GM12878 (cell line): ENCODE measurements at regions not wholly inside any gene's neighbourhood (a gene's known extent, or its start where the extent isn't known, plus 50 kb on each side); places are given as distances from the start of the nearest gene placed in this dataset.

Experiments used
- ATAC-seq: fragments of 200-7000 bp; cut with Tn5 transposase; 3 replicates; pipeline ENCODE4 v1.9.1; 2020; ENCODE audit warnings: mild to moderate bottlenecking, moderate library complexity
- BruUV-seq: library from RNA; stranded (reverse); fragments of 400-500 nt; replicated peaks from 2 replicates; lab custom pipeline; 2021; lab: Mats Ljungman, UMichigan
- CTCF ChIA-PET: fragments of 300-600 bp; sonication (Branson Sonifier 250); formaldehyde crosslinking; extraction: SDS; loops from one replicate; lab custom pipeline; 2021; ENCODE audit warnings: inconsistent platforms; lab: Yijun Ruan, JAX
- POLR2A ChIA-PET: fragments of 350-600 bp; formaldehyde crosslinking; extraction: SDS; loops from one replicate; lab custom pipeline; 2021; ENCODE audit warnings: inconsistent platforms; lab: Charles Lee
- RAD21 ChIA-PET: fragments of 300-600 bp; sonication (Branson Sonifier 250); formaldehyde crosslinking; loops from one replicate; lab custom pipeline; 2023; ENCODE audit warnings: antibody characterized with exemption; ENCODE audit not compliant: unreplicated experiment; lab: Charles Lee
- SMC1A ChIA-PET: fragments of 300-600 bp; sonication (Branson Sonifier 250); formaldehyde crosslinking; loops from one replicate; lab custom pipeline; 2023; ENCODE audit not compliant: unreplicated experiment, uncharacterized antibody; lab: Charles Lee
- DNase-seq: peaks from one replicate; pipeline ENCODE4 v3.0.0-alpha.2; 2011; ENCODE audit warnings: low read depth, low spot score
- FAIRE-seq: peaks from 3 replicates; lab custom pipeline; 2011; peaks lifted over from hg19 to GRCh38; lab: Jason Lieb, UNC
- H2AFZ ChIP-seq: 2 replicates; pipeline ENCODE4 v1.6.0; 2011; ENCODE audit warnings: low read depth, low read length, control low read depth; ENCODE audit not compliant: control insufficient read depth
- H3K27ac ChIP-seq: 2 replicates; pipeline ENCODE4 v1.5.1; 2011; ENCODE audit warnings: control low read depth; ENCODE audit not compliant: control insufficient read depth, insufficient read depth
- H3K27me3 ChIP-seq, 2 experiments: replicated peaks in 1 of 2; 2 replicates each; pipeline versions ENCODE4 v1.6.0 to v1.6.1; 2011; ENCODE audit warnings: low read length in 1 of 2; ENCODE audit not compliant: control insufficient read depth in 2 of 2, insufficient read depth in 2 of 2
- H3K36me3 ChIP-seq, 2 experiments: 2 replicates each; pipeline ENCODE4 v1.5.1; 2011; ENCODE audit warnings: low read length in 1 of 2; ENCODE audit not compliant: control insufficient read depth in 2 of 2, insufficient read depth in 2 of 2
- H3K4me1 ChIP-seq: 2 replicates; pipeline ENCODE4 v1.6.1; 2011; ENCODE audit warnings: mild to moderate bottlenecking, low read length, moderate library complexity, mixed read lengths; ENCODE audit not compliant: control insufficient read depth, insufficient read depth
- H3K4me2 ChIP-seq: 2 replicates; pipeline ENCODE4 v1.6.0; 2011; ENCODE audit warnings: control low read depth; ENCODE audit not compliant: control insufficient read depth, insufficient read depth
- H3K4me3 ChIP-seq: fragments of 200-600 bp; sonication (generic); 2 replicates; pipeline ENCODE4 v1.5.1; 2016
- H3K79me2 ChIP-seq: 2 replicates; pipeline ENCODE4 v1.6.0; 2011; ENCODE audit warnings: low read length; ENCODE audit not compliant: control insufficient read depth, insufficient read depth
- H3K9ac ChIP-seq: 2 replicates; pipeline ENCODE4 v1.8.0; 2011; ENCODE audit warnings: low read length, control low read depth, mixed read lengths; ENCODE audit not compliant: control insufficient read depth, insufficient read depth
- H3K9me3 ChIP-seq: replicated peaks from 3 replicates; pipeline ENCODE4 v1.5.1; 2011; ENCODE audit warnings: mild to moderate bottlenecking, low read length; ENCODE audit not compliant: control insufficient read depth, insufficient read depth
- H4K20me1 ChIP-seq: 2 replicates; pipeline ENCODE4 v1.6.0; 2011; ENCODE audit not compliant: control insufficient read depth, insufficient read depth
- CEBPZ ChIP-seq: fragments of 150-350 bp; IDR thresholded peaks from 2 replicates; pipeline ENCODE4 v1.6.1; 2016; ENCODE audit warnings: low read depth, low read length
- ESRRA ChIP-seq: IDR thresholded peaks from 2 replicates; pipeline ENCODE4 v1.6.1; 2012; ENCODE audit warnings: mild to moderate bottlenecking, low read length, improper control_type of control experiment
- IKZF1 ChIP-seq: fragments of 450-650 bp; conservative IDR thresholded peaks from 2 replicates; pipeline ENCODE4 v1.6.1; 2017; ENCODE audit warnings: antibody characterized with exemption, mild to moderate bottlenecking
- IRF3 ChIP-seq: fragments of 450-650 bp; IDR thresholded peaks from 2 replicates; pipeline ENCODE4 v1.6.1; 2014; ENCODE audit warnings: mild to moderate bottlenecking
- KDM1A ChIP-seq: fragments of 200-600 bp; sonication (generic); IDR thresholded peaks from 2 replicates; pipeline ENCODE4 v1.6.1; 2016; ENCODE audit warnings: borderline replicate concordance
- MLLT1 ChIP-seq: fragments of 450-650 bp; IDR thresholded peaks from 2 replicates; pipeline ENCODE4 v1.6.1; 2016; ENCODE audit warnings: mild to moderate bottlenecking
- NBN ChIP-seq: fragments of 450-650 bp; IDR thresholded peaks from 2 replicates; pipeline ENCODE4 v1.6.1; 2016
- PKNOX1 ChIP-seq: fragments of 450-650 bp; IDR thresholded peaks from 2 replicates; pipeline ENCODE4 v1.6.1; 2016; ENCODE audit warnings: mild to moderate bottlenecking
- RBBP5 ChIP-seq: fragments of 200-600 bp; sonication (generic); conservative IDR thresholded peaks from 2 replicates; pipeline ENCODE4 v1.6.1; 2016
- SUPT20H ChIP-seq: IDR thresholded peaks from 2 replicates; pipeline ENCODE4 v1.6.1; 2011; ENCODE audit warnings: low read depth, mild to moderate bottlenecking, low read length, moderate library complexity, borderline replicate concordance; ENCODE audit not compliant: control insufficient read depth
- TARDBP ChIP-seq: IDR thresholded peaks from 2 replicates; pipeline ENCODE4 v1.6.1; 2016; ENCODE audit warnings: borderline replicate concordance
- TCF3 ChIP-seq: IDR thresholded peaks from 2 replicates; pipeline ENCODE4 v1.6.1; 2012; ENCODE audit warnings: low read depth, mild to moderate bottlenecking, low read length, borderline replicate concordance; ENCODE audit not compliant: insufficient read depth
- USF2 ChIP-seq: IDR thresholded peaks from 2 replicates; pipeline ENCODE4 v1.6.1; 2011; ENCODE audit warnings: low read depth, low read length, improper control_type of control experiment, borderline replicate concordance
- WRNIP1 ChIP-seq: IDR thresholded peaks from 2 replicates; pipeline ENCODE4 v1.6.1; 2011; ENCODE audit warnings: low read depth, low read length, improper control_type of control experiment, borderline replicate concordance
- YY1 ChIP-seq: IDR thresholded peaks from 2 replicates; pipeline ENCODE4 v1.6.1; 2011; ENCODE audit warnings: low read depth, mild to moderate bottlenecking, low read length
- ZNF207 ChIP-seq: fragments of 450-650 bp; IDR thresholded peaks from 2 replicates; pipeline ENCODE4 v1.6.1; 2014; ENCODE audit warnings: antibody characterized with exemption, mild to moderate bottlenecking, borderline replicate concordance
- ZNF622 ChIP-seq: fragments of 450-650 bp; IDR thresholded peaks from 2 replicates; pipeline ENCODE4 v1.6.1; 2017; ENCODE audit warnings: mild to moderate bottlenecking, inconsistent platforms
- ZZZ3 ChIP-seq: IDR thresholded peaks from 2 replicates; pipeline ENCODE4 v1.6.1; 2011; ENCODE audit warnings: low read depth; ENCODE audit not compliant: control insufficient read depth, insufficient read length
- WGBS: methylation state at CpG from one replicate; pipeline ENCODE4 v1.1.6; 2016; ENCODE audit warnings: low lambda C conversion rate; ENCODE audit not compliant: insufficient replicate concordance, insufficient coverage; ENCODE audit errors: missing lambda C conversion rate; 5-methylcytosine and 5-hydroxymethylcytosine counted together
- in situ Hi-C: fragments of 300-500 bp; cut with MboI; formaldehyde crosslinking; loops from 9 replicates; pipeline ENCODE4 v1.14.3; 2018; ENCODE audit warnings: mixed read lengths
- intact Hi-C: fragments of 100-400 bp; cut with micrococcal nuclease; formaldehyde crosslinking; loops from one replicate; pipeline ENCODE4 v1.14.2; 2022; ENCODE audit not compliant: unreplicated experiment

GRCh38 chr2:147546109-147546508, 298.7 kb upstream of the ACVR2A start:
- FAIRE-seq, result no peak
- ChIA-PET SMC1A (interaction anchor here (1.3 kb wide), 1 partner anchor 9 kb away, joined by 3 read pairs; no protein-coding TSS in a partner anchor), CTCF (no interaction called here), RAD21 (no interaction called here), POLR2A (no interaction called here)
- no peaks in the 10 kb centered on the region for H4K20me1 ChIP-seq
- 29% methylated on average over 1 of the region's 1 CpG for WGBS
- H3K36me3 ChIP-seq, result no peaks in the 10 kb centered on the region
- no peak overlapping the region for H3K4me2 ChIP-seq
- no peak for TF ChIP-seq ZZZ3
- TF ChIP-seq RBBP5, result no peak
- no peak for TF ChIP-seq ZNF207
- no peak for TF ChIP-seq WRNIP1
- no peak for TF ChIP-seq ESRRA
- TF ChIP-seq IKZF1, result no peak
- no peak for TF ChIP-seq ZNF622
- no peak for TF ChIP-seq TARDBP
- no peak for TF ChIP-seq MLLT1
- no peak for TF ChIP-seq IRF3
- TF ChIP-seq PKNOX1, result no peak
- TF ChIP-seq USF2, result no peak
- no peak for TF ChIP-seq SUPT20H
- TF ChIP-seq KDM1A, result no peak
- no peak for TF ChIP-seq CEBPZ
- no peak for TF ChIP-seq YY1
- TF ChIP-seq TCF3, result no peak
- TF ChIP-seq NBN, result no peak
- intact Hi-C loops (no loop called here), in situ Hi-C loops (no loop called here)
- H3K27ac ChIP-seq, result no peak overlapping the region
- no peak for DNase-seq
- ATAC-seq, result no peak
- no peak overlapping the region for H3K4me3 ChIP-seq
- no peaks in the 10 kb centered on the region for H3K9me3 ChIP-seq
- H3K27me3 ChIP-seq, result no peaks in the 10 kb centered on the region
- BruUV-seq, result no TSS peak
- no peak overlapping the region for H3K9ac ChIP-seq
- no peak overlapping the region for H2AFZ ChIP-seq
- no peaks in the 10 kb centered on the region for H3K79me2 ChIP-seq
- no peaks in the 10 kb centered on the region for H3K4me1 ChIP-seq
